IMR-90 (cell line): ENCODE measurements at regions not wholly inside any gene's neighbourhood (a gene's known extent, or its start where the extent isn't known, plus 50 kb on each side); places are given as distances from the start of the nearest gene placed in this dataset.

Experiments used
- ATAC-seq: fragments of 200-7000 bp; cut with Tn5 transposase; 2 replicates; pipeline ENCODE4 v1.9.1; 2020; ENCODE audit warnings: low read depth, mild to moderate bottlenecking, moderate library complexity
- BruUV-seq: library from RNA; stranded (reverse); fragments of 400-500 nt; replicated peaks from 2 replicates; lab custom pipeline; 2021; lab: Mats Ljungman, UMichigan
- CTCF ChIA-PET: fragments of 300-600 bp; formaldehyde crosslinking; extraction: SDS; loops from one replicate; lab custom pipeline; 2021; ENCODE audit warnings: antibody characterized with exemption; lab: Yijun Ruan, JAX
- POLR2A ChIA-PET: fragments of 300-600 bp; sonication (Branson Sonifier 250); formaldehyde crosslinking; loops from one replicate; lab custom pipeline; 2022; ENCODE audit warnings: antibody characterized with exemption; ENCODE audit not compliant: unreplicated experiment; lab: Charles Lee
- DNase-seq: peaks from one replicate; pipeline ENCODE4 v3.0.0; 2013
- H2AFZ ChIP-seq: replicated peaks from 2 replicates; pipeline ENCODE3; 2013; ENCODE audit warnings: low read length, mild to moderate bottlenecking; ENCODE audit not compliant: poor library complexity
- H2AK5ac ChIP-seq: 2 replicates; pipeline ENCODE4 v1.6.1; 2013; ENCODE audit warnings: low read depth, low read length, inconsistent platforms
- H2AK9ac ChIP-seq: replicated peaks from 2 replicates; pipeline ENCODE3; 2013; ENCODE audit warnings: mild to moderate bottlenecking, low read depth, low read length, moderate library complexity; ENCODE audit not compliant: poor library complexity
- H2BK120ac ChIP-seq: 2 replicates; pipeline ENCODE4 v1.6.1; 2013; ENCODE audit warnings: low read depth, low read length, inconsistent platforms
- H2BK15ac ChIP-seq: 3 replicates; pipeline ENCODE4 v1.6.1; 2013; ENCODE audit warnings: low read depth, low read length, inconsistent platforms
- H2BK20ac ChIP-seq: 2 replicates; pipeline ENCODE4 v1.6.1; 2013; ENCODE audit warnings: low read depth, mild to moderate bottlenecking, inconsistent platforms, low read length, moderate library complexity
- H2BK5ac ChIP-seq: 2 replicates; pipeline ENCODE4 v1.6.1; 2013; ENCODE audit warnings: mild to moderate bottlenecking, low read depth, low read length, inconsistent platforms; ENCODE audit not compliant: poor library complexity, severe bottlenecking
- H3K14ac ChIP-seq: replicated peaks from 2 replicates; pipeline ENCODE4 v1.6.1; 2013; ENCODE audit warnings: low read depth, low read length, inconsistent platforms
- H3K18ac ChIP-seq: 2 replicates; pipeline ENCODE4 v1.6.1; 2013; ENCODE audit warnings: low read depth, low read length, control low read depth
- H3K23ac ChIP-seq: 2 replicates; pipeline ENCODE4 v1.6.1; 2013; ENCODE audit warnings: low read depth, low read length, inconsistent platforms
- H3K27ac ChIP-seq: 2 replicates; pipeline ENCODE4 v1.5.1; 2013; ENCODE audit warnings: mild to moderate bottlenecking, control low read depth, low read length; ENCODE audit not compliant: insufficient read depth
- H3K27me3 ChIP-seq: 2 replicates; pipeline ENCODE4 v1.6.1; 2013; ENCODE audit warnings: low read length; ENCODE audit not compliant: control insufficient read depth, insufficient read depth
- H3K36me3 ChIP-seq: 2 replicates; pipeline ENCODE4 v1.6.1; 2013; ENCODE audit warnings: low read length, mixed read lengths; ENCODE audit not compliant: control insufficient read depth, insufficient read depth
- H3K4ac ChIP-seq: 2 replicates; pipeline ENCODE4 v1.6.1; 2013; ENCODE audit warnings: low read depth, low read length, inconsistent platforms
- H3K4me1 ChIP-seq: 2 replicates; pipeline ENCODE4 v1.6.1; 2013; ENCODE audit warnings: low read length, mixed read lengths; ENCODE audit not compliant: control insufficient read depth, insufficient read depth
- H3K4me2 ChIP-seq: 2 replicates; pipeline ENCODE4 v1.6.1; 2013; ENCODE audit warnings: low read depth, mild to moderate bottlenecking, control low read depth, low read length, moderate library complexity
- H3K4me3 ChIP-seq: 2 replicates; pipeline ENCODE4 v1.5.1; 2013; ENCODE audit warnings: low read depth, mild to moderate bottlenecking, control low read depth, low read length, moderate library complexity; ENCODE audit not compliant: insufficient read depth
- H3K56ac ChIP-seq: 2 replicates; pipeline ENCODE4 v1.6.1; 2013; ENCODE audit warnings: low read length, inconsistent platforms; ENCODE audit not compliant: insufficient read depth; ENCODE audit errors: extremely low read depth
- H3K79me1 ChIP-seq, 2 experiments: 2 replicates each; pipeline ENCODE4 v1.6.1; 2013; ENCODE audit warnings: low read length in 2 of 2, inconsistent platforms in 1 of 2, low read depth in 1 of 2
- H3K9ac ChIP-seq: 2 replicates; pipeline ENCODE4 v1.6.1; 2013; ENCODE audit warnings: low read depth, low read length, control low read depth
- H3K9me1 ChIP-seq: 2 replicates; pipeline ENCODE4 v1.6.1; 2013; ENCODE audit warnings: low read length, inconsistent platforms; ENCODE audit not compliant: insufficient read depth
- H3K9me3 ChIP-seq: 2 replicates; pipeline ENCODE4 v1.6.1; 2013; ENCODE audit warnings: low read length; ENCODE audit not compliant: control insufficient read depth, insufficient read depth
- H4K20me1 ChIP-seq: 2 replicates; pipeline ENCODE4 v1.6.1; 2013; ENCODE audit warnings: low read length, inconsistent platforms; ENCODE audit not compliant: insufficient read depth
- H4K5ac ChIP-seq: 2 replicates; pipeline ENCODE4 v1.6.1; 2013; ENCODE audit warnings: mild to moderate bottlenecking, low read depth, low read length, control low read depth
- H4K8ac ChIP-seq, 2 experiments: 2 replicates each; pipeline ENCODE4 v1.6.1; 2013; ENCODE audit warnings: low read depth in 2 of 2, low read length in 2 of 2, control low read depth in 1 of 2, inconsistent platforms in 1 of 2
- H4K91ac ChIP-seq: 2 replicates; pipeline ENCODE4 v1.6.1; 2013; ENCODE audit warnings: low read depth, low read length, inconsistent platforms; ENCODE audit not compliant: insufficient read depth
- CEBPB ChIP-seq: IDR thresholded peaks from 2 replicates; pipeline ENCODE4 v1.6.1; 2012; ENCODE audit warnings: low read depth, low read length, improper control_type of control experiment
- CHD1 ChIP-seq: IDR thresholded peaks from 2 replicates; pipeline ENCODE4 v1.6.1; 2012; ENCODE audit warnings: low read depth, low read length, improper control_type of control experiment
- FOS ChIP-seq: fragments of 150-350 bp; IDR thresholded peaks from 2 replicates; pipeline ENCODE4 v1.6.1; 2016; ENCODE audit warnings: low read depth, low read length
- MAFK ChIP-seq: IDR thresholded peaks from 2 replicates; pipeline ENCODE4 v1.6.1; 2012; ENCODE audit warnings: low read depth, low read length, improper control_type of control experiment
- MAZ ChIP-seq: IDR thresholded peaks from 2 replicates; pipeline ENCODE4 v1.6.1; 2012; ENCODE audit warnings: low read depth, mild to moderate bottlenecking, low read length, improper control_type of control experiment, moderate library complexity, borderline replicate concordance
- NFE2L2 ChIP-seq: fragments of 150-350 bp; IDR thresholded peaks from 2 replicates; pipeline ENCODE4 v1.6.1; 2016; ENCODE audit warnings: low read depth, mild to moderate bottlenecking, low read length
- POLR2A ChIP-seq: IDR thresholded peaks from 2 replicates; pipeline ENCODE4 v1.6.1; 2012; ENCODE audit warnings: mild to moderate bottlenecking, low read depth, low read length
- RAD21 ChIP-seq: IDR thresholded peaks from 2 replicates; pipeline ENCODE4 v1.6.1; 2012; ENCODE audit warnings: low read length, improper control_type of control experiment
- RCOR1 ChIP-seq: IDR thresholded peaks from 2 replicates; pipeline ENCODE4 v1.6.1; 2012; ENCODE audit warnings: mild to moderate bottlenecking, low read length, improper control_type of control experiment; ENCODE audit not compliant: insufficient replicate concordance
- RFX5 ChIP-seq: IDR thresholded peaks from 2 replicates; pipeline ENCODE4 v1.8.0; 2012; ENCODE audit warnings: low read depth, mild to moderate bottlenecking, low read length, moderate library complexity
- SMC3 ChIP-seq: fragments of 150-350 bp; IDR thresholded peaks from 2 replicates; pipeline ENCODE4 v1.6.1; 2016; ENCODE audit warnings: low read depth, mild to moderate bottlenecking, antibody characterized with exemption, low read length, moderate library complexity
- WGBS, 2 experiments: methylation state at CpG; one replicate each; pipeline versions ENCODE4 v1.1.5 to v1.1.7; 2013; ENCODE audit warnings: missing lambda C conversion rate in 2 of 2; ENCODE audit not compliant: insufficient read length in 1 of 2; ENCODE audit errors: extremely low coverage in 2 of 2; 5-methylcytosine and 5-hydroxymethylcytosine counted together
- dilution Hi-C: fragments of 300-500 bp; cut with HindIII; formaldehyde crosslinking; loops from one replicate; pipeline ENCODE4 v1.14.3; 2018; ENCODE audit warnings: low sequenced_read_pairs; ENCODE audit not compliant: unreplicated experiment
- in situ Hi-C: fragments of 300-500 bp; cut with MboI; formaldehyde crosslinking; loops from 3 replicates; pipeline ENCODE4 v1.14.3; 2019; ENCODE audit warnings: low sequenced_read_pairs, inconsistent platforms, mixed read lengths
- intact Hi-C: fragments of 100-400 bp; cut with micrococcal nuclease; formaldehyde crosslinking; loops from 2 replicates; pipeline ENCODE4 v1.10.0; 2022
- TF ChIP-seq, protein P1 (sequence below): fragments of 150-350 bp; IDR thresholded peaks from 2 replicates; pipeline ENCODE4 v1.6.1; 2016; ENCODE audit warnings: low read depth, mild to moderate bottlenecking, low read length, moderate library complexity, borderline replicate concordance
- TF ChIP-seq, protein P2 (sequence below): conservative IDR thresholded peaks from 2 replicates; pipeline ENCODE4 v1.5.1; 2012; ENCODE audit warnings: mild to moderate bottlenecking, low read depth, low read length, improper control_type of control experiment

DNA sequence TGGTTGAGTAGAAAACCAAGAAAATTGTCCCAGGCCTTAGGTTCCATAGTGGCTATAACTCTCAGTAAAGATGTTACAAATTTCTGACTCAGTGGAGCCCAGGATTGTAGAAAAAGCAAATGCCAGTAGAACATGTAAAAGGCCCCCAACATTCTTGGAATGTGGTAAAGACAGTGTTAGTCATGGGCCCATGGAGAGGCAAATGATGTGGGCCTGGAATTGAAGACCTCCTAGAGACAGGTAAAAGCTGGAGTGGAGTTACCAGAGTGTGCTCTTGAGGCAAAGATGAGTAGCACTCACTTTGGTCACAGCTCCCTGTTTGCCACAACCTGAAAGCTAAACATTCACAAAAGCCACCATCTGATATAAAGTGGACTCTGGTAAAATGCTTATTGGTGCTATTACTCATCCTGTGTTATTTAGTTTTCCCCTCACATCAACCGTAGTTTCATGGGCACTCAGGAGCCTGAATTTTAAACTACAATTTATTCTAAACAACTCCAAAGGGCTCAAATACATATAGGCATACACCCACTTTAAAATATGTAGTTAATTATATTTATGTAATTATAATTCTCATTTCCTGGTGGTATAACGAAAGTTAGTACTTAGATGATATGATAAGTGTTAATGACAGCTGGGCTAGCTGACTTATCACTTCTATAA is 359.6 kb upstream of the NECTIN3 start:
- no peak overlapping the region for H4K91ac ChIP-seq
- H3K14ac ChIP-seq, result peak overlapping the region; percentile 37
- peak overlapping the region in 1 of 2 experiments; percentile 22; a peak in 2 of 4 replicates for H4K8ac ChIP-seq
- no peak overlapping the region for H3K18ac ChIP-seq
- no peak overlapping the region for H3K56ac ChIP-seq
- H3K23ac ChIP-seq, result no peak overlapping the region
- H3K4me2 ChIP-seq, result no peak overlapping the region
- no peak overlapping the region for H2BK15ac ChIP-seq
- H3K4ac ChIP-seq, result peak overlapping the region; percentile 64
- peaks cover 3% of the 10 kb centered on the region; the same call in 1 of the 2 replicates for H3K4me1 ChIP-seq
- ChIA-PET POLR2A (interaction anchor here (0.6 kb wide), 1 partner anchor 12 kb away, joined by 6 read pairs; no protein-coding TSS in a partner anchor), CTCF (no interaction called here)
- no peaks in the 10 kb centered on the region for H3K27me3 ChIP-seq
- no peak overlapping the region for H3K9ac ChIP-seq
- no peak overlapping the region for H3K27ac ChIP-seq
- no peak overlapping the region for H2AK5ac ChIP-seq
- peak overlapping the region; percentile 67 for H2AFZ ChIP-seq
- no peak for TF ChIP-seq RAD21
- no peak for TF ChIP-seq FOS
- no peak for TF ChIP-seq MAFK
- TF ChIP-seq RCOR1, result no peak
- TF ChIP-seq MAZ, result no peak
- TF ChIP-seq NFE2L2, result no peak
- TF ChIP-seq SMC3, result no peak
- TF ChIP-seq, protein P1, sequence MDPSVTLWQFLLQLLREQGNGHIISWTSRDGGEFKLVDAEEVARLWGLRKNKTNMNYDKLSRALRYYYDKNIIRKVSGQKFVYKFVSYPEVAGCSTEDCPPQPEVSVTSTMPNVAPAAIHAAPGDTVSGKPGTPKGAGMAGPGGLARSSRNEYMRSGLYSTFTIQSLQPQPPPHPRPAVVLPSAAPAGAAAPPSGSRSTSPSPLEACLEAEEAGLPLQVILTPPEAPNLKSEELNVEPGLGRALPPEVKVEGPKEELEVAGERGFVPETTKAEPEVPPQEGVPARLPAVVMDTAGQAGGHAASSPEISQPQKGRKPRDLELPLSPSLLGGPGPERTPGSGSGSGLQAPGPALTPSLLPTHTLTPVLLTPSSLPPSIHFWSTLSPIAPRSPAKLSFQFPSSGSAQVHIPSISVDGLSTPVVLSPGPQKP, result no peak
- TF ChIP-seq RFX5, result no peak
- no peak for TF ChIP-seq POLR2A
- no peak for TF ChIP-seq CHD1
- no peak for TF ChIP-seq CEBPB
- TF ChIP-seq, protein P2, sequence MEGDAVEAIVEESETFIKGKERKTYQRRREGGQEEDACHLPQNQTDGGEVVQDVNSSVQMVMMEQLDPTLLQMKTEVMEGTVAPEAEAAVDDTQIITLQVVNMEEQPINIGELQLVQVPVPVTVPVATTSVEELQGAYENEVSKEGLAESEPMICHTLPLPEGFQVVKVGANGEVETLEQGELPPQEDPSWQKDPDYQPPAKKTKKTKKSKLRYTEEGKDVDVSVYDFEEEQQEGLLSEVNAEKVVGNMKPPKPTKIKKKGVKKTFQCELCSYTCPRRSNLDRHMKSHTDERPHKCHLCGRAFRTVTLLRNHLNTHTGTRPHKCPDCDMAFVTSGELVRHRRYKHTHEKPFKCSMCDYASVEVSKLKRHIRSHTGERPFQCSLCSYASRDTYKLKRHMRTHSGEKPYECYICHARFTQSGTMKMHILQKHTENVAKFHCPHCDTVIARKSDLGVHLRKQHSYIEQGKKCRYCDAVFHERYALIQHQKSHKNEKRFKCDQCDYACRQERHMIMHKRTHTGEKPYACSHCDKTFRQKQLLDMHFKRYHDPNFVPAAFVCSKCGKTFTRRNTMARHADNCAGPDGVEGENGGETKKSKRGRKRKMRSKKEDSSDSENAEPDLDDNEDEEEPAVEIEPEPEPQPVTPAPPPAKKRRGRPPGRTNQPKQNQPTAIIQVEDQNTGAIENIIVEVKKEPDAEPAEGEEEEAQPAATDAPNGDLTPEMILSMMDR, result no peak
- no CpG with 5 or more reads among the region's 2 CpGs for WGBS, 2 experiments
- ATAC-seq (peak; percentile 51; the same call in 1 of the 2 replicates), DNase-seq (peak; percentile 37)
- H2BK20ac ChIP-seq, result peak overlapping the region; percentile 26; the same call in 1 of the 2 replicates
- intact Hi-C loops (no loop called here), dilution Hi-C loops (no loop called here), in situ Hi-C loops (no loop called here)
- peak overlapping the region; percentile 29 for H2BK5ac ChIP-seq
- no peak overlapping the region for H3K4me3 ChIP-seq
- no peak overlapping the region for H4K5ac ChIP-seq
- H4K20me1 ChIP-seq, result no peaks in the 10 kb centered on the region
- H3K79me1 ChIP-seq, result no peaks in the 10 kb centered on the region
- H2AK9ac ChIP-seq, result no peak overlapping the region
- H3K36me3 ChIP-seq, result no peaks in the 10 kb centered on the region
- H2BK120ac ChIP-seq, result peak overlapping the region; percentile 55; the same call in 1 of the 2 replicates
- H3K9me3 ChIP-seq, result no peaks in the 10 kb centered on the region
- H3K9me1 ChIP-seq, result no peaks in the 10 kb centered on the region
- no TSS peak for BruUV-seq
